MM.1S (cell line): ENCODE measurements at regions not wholly inside any gene's neighbourhood (a gene's known extent, or its start where the extent isn't known, plus 50 kb on each side); places are given as distances from the start of the nearest gene placed in this dataset.

Experiments
- DNase-seq: peaks from one replicate; pipeline ENCODE4 v3.0.0-alpha.2; 2015
- H2AFZ ChIP-seq: fragments of 300-600 bp; sonication (generic); 2 replicates; pipeline ENCODE4 v1.6.0; 2016; ENCODE audit warnings: antibody characterized with exemption, low read length
- H3F3A ChIP-seq: fragments of 300-600 bp; sonication (generic); 2 replicates; pipeline ENCODE4 v1.6.1; 2016; ENCODE audit warnings: mild to moderate bottlenecking, antibody characterized with exemption, low read length, moderate library complexity, mixed read lengths; ENCODE audit not compliant: insufficient read depth
- H3K27ac ChIP-seq: fragments of 300-600 bp; sonication (generic); 2 replicates; pipeline ENCODE4 v1.5.1; 2016; ENCODE audit warnings: mild to moderate bottlenecking, low read length
- H3K27me3 ChIP-seq: fragments of 300-600 bp; sonication (generic); replicated peaks from 2 replicates; pipeline ENCODE4 v1.6.0; 2016; ENCODE audit warnings: low read length; ENCODE audit not compliant: insufficient read depth
- H3K36me3 ChIP-seq: fragments of 300-600 bp; sonication (generic); replicated peaks from 2 replicates; pipeline ENCODE4 v1.6.1; 2016; ENCODE audit warnings: mild to moderate bottlenecking, low read length, mixed read lengths; ENCODE audit not compliant: insufficient read depth
- H3K4me1 ChIP-seq: fragments of 300-600 bp; sonication (generic); 2 replicates; pipeline ENCODE4 v1.6.1; 2016; ENCODE audit warnings: low read length, mixed read lengths
- H3K4me2 ChIP-seq: fragments of 300-600 bp; sonication (generic); 2 replicates; pipeline ENCODE4 v1.6.0; 2016; ENCODE audit warnings: low read depth, low read length
- H3K4me3 ChIP-seq: fragments of 300-600 bp; sonication (generic); 2 replicates; pipeline ENCODE4 v1.5.1; 2016; ENCODE audit warnings: low read length, mixed read lengths
- H3K79me2 ChIP-seq: fragments of 300-600 bp; sonication (generic); 2 replicates; pipeline ENCODE4 v1.6.1; 2016; ENCODE audit warnings: mixed run types, low read length, mixed read lengths
- H3K9ac ChIP-seq: fragments of 300-600 bp; sonication (generic); 2 replicates; pipeline ENCODE4 v1.6.1; 2016; ENCODE audit warnings: low read length, mixed read lengths
- H3K9me2 ChIP-seq: fragments of 300-600 bp; sonication (generic); replicated peaks from 2 replicates; pipeline ENCODE4 v1.6.1; 2016; ENCODE audit warnings: mild to moderate bottlenecking, low read length, mixed read lengths; ENCODE audit not compliant: insufficient read depth
- H3K9me3 ChIP-seq: fragments of 300-600 bp; sonication (generic); replicated peaks from 2 replicates; pipeline ENCODE4 v1.6.1; 2016; ENCODE audit warnings: mild to moderate bottlenecking, low read length, mixed read lengths; ENCODE audit not compliant: insufficient read depth
- H4K20me1 ChIP-seq: fragments of 300-600 bp; sonication (generic); 2 replicates; pipeline ENCODE4 v1.6.1; 2016; ENCODE audit warnings: mild to moderate bottlenecking, low read length, moderate library complexity, mixed read lengths; ENCODE audit not compliant: insufficient read depth
- EZH2 ChIP-seq: fragments of 300-600 bp; sonication (generic); optimal IDR thresholded peaks from 2 replicates; pipeline ENCODE3; 2017; ENCODE audit warnings: low read depth, mild to moderate bottlenecking, antibody characterized with exemption, low read length, mixed read lengths
- EZH2phosphoT487 ChIP-seq: fragments of 300-600 bp; sonication (generic); IDR thresholded peaks from 2 replicates; pipeline ENCODE4 v1.6.1; 2018; ENCODE audit warnings: antibody characterized with exemption, low read length
- TF ChIP-seq, protein P1 (sequence below): fragments of 300-600 bp; sonication (generic); IDR thresholded peaks from 2 replicates; pipeline ENCODE4 v1.5.1; 2016; ENCODE audit warnings: antibody characterized with exemption, low read length, mixed read lengths

DNA sequence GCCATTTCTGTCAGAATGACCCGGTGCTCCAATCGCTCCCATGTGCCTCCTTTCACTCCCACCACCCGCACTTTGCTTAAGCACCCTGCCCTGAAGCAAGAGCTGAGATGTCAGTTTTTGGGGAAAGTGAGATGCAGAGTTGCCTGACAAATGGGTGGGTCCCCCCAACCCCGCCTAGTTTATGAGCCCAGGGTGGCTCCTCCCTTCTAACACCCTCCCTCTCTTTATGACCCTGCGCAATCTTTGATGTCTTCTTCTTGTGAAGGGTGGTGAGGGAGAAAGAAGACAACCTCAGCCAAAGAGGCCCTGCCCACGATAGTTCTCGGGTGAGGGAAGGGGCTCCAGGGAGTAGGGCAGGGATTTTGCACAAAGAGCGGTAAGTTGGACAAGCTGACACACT, 89.5 kb upstream of the HOXC13 start:
- H3K9me2 ChIP-seq: no peaks in the 10 kb centered on the region
- H3K27ac ChIP-seq: no peak overlapping the region
- no peaks in the 10 kb centered on the region for H3K36me3 ChIP-seq
- no peaks in the 10 kb centered on the region for H3K9me3 ChIP-seq
- no peak overlapping the region for H3K4me3 ChIP-seq
- no peaks in the 10 kb centered on the region for H3K79me2 ChIP-seq
- no peaks in the 10 kb centered on the region for H3K27me3 ChIP-seq
- no peak overlapping the region for H3K9ac ChIP-seq
- TF ChIP-seq EZH2phosphoT487 (no peak), EZH2 (no peak)
- TF ChIP-seq, protein P1, sequence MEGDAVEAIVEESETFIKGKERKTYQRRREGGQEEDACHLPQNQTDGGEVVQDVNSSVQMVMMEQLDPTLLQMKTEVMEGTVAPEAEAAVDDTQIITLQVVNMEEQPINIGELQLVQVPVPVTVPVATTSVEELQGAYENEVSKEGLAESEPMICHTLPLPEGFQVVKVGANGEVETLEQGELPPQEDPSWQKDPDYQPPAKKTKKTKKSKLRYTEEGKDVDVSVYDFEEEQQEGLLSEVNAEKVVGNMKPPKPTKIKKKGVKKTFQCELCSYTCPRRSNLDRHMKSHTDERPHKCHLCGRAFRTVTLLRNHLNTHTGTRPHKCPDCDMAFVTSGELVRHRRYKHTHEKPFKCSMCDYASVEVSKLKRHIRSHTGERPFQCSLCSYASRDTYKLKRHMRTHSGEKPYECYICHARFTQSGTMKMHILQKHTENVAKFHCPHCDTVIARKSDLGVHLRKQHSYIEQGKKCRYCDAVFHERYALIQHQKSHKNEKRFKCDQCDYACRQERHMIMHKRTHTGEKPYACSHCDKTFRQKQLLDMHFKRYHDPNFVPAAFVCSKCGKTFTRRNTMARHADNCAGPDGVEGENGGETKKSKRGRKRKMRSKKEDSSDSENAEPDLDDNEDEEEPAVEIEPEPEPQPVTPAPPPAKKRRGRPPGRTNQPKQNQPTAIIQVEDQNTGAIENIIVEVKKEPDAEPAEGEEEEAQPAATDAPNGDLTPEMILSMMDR: no peak
- no peak overlapping the region for H2AFZ ChIP-seq
- H4K20me1 ChIP-seq: no peaks in the 10 kb centered on the region
- no peaks in the 10 kb centered on the region for H3K4me1 ChIP-seq
- no peaks in the 10 kb centered on the region for H3F3A ChIP-seq
- H3K4me2 ChIP-seq: no peak overlapping the region
- no peak for DNase-seq

DNA sequence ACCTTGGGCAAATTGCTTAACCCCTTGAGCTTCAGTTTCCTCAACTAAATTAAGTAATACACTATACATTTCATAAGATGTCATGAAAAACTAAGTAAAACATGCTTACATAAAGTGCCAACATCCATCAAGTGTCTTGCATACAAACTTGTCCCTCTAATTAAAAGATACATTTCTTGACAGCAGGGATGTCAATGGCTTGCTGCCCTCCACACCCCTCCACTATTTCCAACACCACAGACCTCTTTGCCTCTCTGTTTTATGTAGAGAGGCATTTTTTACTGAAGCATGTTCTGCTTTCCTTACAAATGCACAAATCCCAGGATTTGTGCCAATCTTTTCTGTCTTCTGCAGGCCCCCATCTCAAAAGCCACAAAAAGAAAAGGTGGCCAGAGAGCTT, 89.0 kb upstream of the HOXC13 start:
- Histone ChIP-seq H3K9ac (no peak overlapping the region), H3F3A (no peaks in the 10 kb centered on the region), H3K4me2 (no peak overlapping the region), H3K36me3 (no peaks in the 10 kb centered on the region), H2AFZ (no peak overlapping the region), H3K27me3 (no peaks in the 10 kb centered on the region), H4K20me1 (no peaks in the 10 kb centered on the region), H3K9me2 (no peaks in the 10 kb centered on the region), H3K79me2 (no peaks in the 10 kb centered on the region), H3K4me3 (no peak overlapping the region), H3K9me3 (no peaks in the 10 kb centered on the region), H3K4me1 (no peaks in the 10 kb centered on the region), H3K27ac (no peak overlapping the region)
- no peak for DNase-seq
- no peak for TF ChIP-seq EZH2
- no peak for TF ChIP-seq EZH2phosphoT487
- TF ChIP-seq, protein P1: no peak

DNA sequence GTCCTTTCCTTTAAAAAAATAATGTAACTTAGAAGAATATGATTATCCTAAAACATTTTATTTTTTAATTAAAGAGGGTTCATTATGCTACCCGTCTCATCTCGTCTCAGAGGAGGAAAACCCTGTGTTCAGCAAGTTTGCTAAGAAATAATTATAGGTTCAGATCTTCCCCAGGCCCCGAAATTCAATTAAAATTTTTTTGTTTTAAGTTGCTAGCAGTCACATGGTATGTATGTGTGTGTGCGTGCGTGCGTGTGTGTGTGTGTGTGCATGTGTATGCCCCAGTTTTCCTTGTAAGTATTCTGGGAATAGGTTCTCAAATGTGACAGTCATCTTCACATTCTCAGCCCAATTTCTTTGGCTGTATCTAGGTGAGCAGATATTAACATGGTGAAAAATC, 86.6 kb upstream of the HOXC13 start:
- H3K36me3 ChIP-seq: no peaks in the 10 kb centered on the region
- H3F3A ChIP-seq: no peaks in the 10 kb centered on the region
- H3K9me3 ChIP-seq: no peaks in the 10 kb centered on the region
- no peaks in the 10 kb centered on the region for H3K27me3 ChIP-seq
- no peaks in the 10 kb centered on the region for H3K79me2 ChIP-seq
- no peak for DNase-seq
- no peak overlapping the region for H3K4me3 ChIP-seq
- no peaks in the 10 kb centered on the region for H3K9me2 ChIP-seq
- H3K9ac ChIP-seq: no peak overlapping the region
- no peaks in the 10 kb centered on the region for H3K4me1 ChIP-seq
- H3K4me2 ChIP-seq: no peak overlapping the region
- no peaks in the 10 kb centered on the region for H4K20me1 ChIP-seq
- no peak overlapping the region for H2AFZ ChIP-seq
- no peak overlapping the region for H3K27ac ChIP-seq
- TF ChIP-seq, protein P1: no peak
- no peak for TF ChIP-seq EZH2
- TF ChIP-seq EZH2phosphoT487: no peak
